MCF 10A (cell line): ENCODE measurements at regions not wholly inside any gene's neighbourhood (a gene's known extent, or its start where the extent isn't known, plus 50 kb on each side); places are given as distances from the start of the nearest gene placed in this dataset.

Source experiments
- BruUV-seq: library from RNA; stranded (reverse); fragments of 400-500 nt; replicated peaks from 2 replicates; lab custom pipeline; 2021; lab: Mats Ljungman, UMichigan
- CTCF ChIA-PET: fragments of 300-600 bp; sonication (Branson Sonifier 250); formaldehyde crosslinking; extraction: SDS; loops from one replicate; lab custom pipeline; 2021; ENCODE audit warnings: antibody characterized with exemption, inconsistent platforms; lab: Yijun Ruan, JAX
- POLR2A ChIA-PET: fragments of 300-600, 350-650 bp; sonication (Branson Sonifier 250); formaldehyde crosslinking; extraction: SDS; loops from one replicate; lab custom pipeline; 2020; ENCODE audit warnings: antibody characterized with exemption, inconsistent platforms; lab: Yijun Ruan, JAX
- DNase-seq: peaks from one replicate; pipeline ENCODE4 v3.0.0-alpha.2; 2018; ENCODE audit not compliant: unreplicated experiment
- H3K27ac Mint-ChIP-seq: one replicate; pipeline ENCODE4 v1.8.0; 2022; ENCODE audit warnings: mild to moderate bottlenecking, low read depth, mixed read lengths; ENCODE audit not compliant: unreplicated experiment
- H3K27me3 Mint-ChIP-seq: one replicate; pipeline ENCODE4 v1.8.0; 2022; ENCODE audit warnings: mixed read lengths; ENCODE audit not compliant: insufficient read depth, unreplicated experiment
- H3K36me3 Mint-ChIP-seq: one replicate; pipeline ENCODE4 v1.8.0; 2022; ENCODE audit warnings: mild to moderate bottlenecking, moderate library complexity, mixed read lengths; ENCODE audit not compliant: insufficient read depth, unreplicated experiment
- H3K4me1 Mint-ChIP-seq: one replicate; pipeline ENCODE4 v1.8.0; 2022; ENCODE audit warnings: mixed read lengths; ENCODE audit not compliant: insufficient read depth, unreplicated experiment
- H3K4me3 Mint-ChIP-seq: one replicate; pipeline ENCODE4 v1.8.0; 2022; ENCODE audit warnings: mild to moderate bottlenecking, moderate library complexity, mixed read lengths; ENCODE audit not compliant: unreplicated experiment
- H3K9me3 Mint-ChIP-seq: one replicate; pipeline ENCODE4 v1.8.0; 2022; ENCODE audit warnings: mixed read lengths; ENCODE audit not compliant: unreplicated experiment
- intact Hi-C: fragments of 100-400 bp; cut with micrococcal nuclease; formaldehyde crosslinking; loops from 2 replicates; pipeline ENCODE4 v1.14.1; 2022
- TF ChIP-seq, protein P1 (sequence below): fragments of 200-600 bp; IDR thresholded peaks from one replicate; pipeline ENCODE4 v1.8.0; 2022; ENCODE audit warnings: antibody characterized with exemption, mild to moderate bottlenecking; ENCODE audit not compliant: unreplicated experiment

DNA sequence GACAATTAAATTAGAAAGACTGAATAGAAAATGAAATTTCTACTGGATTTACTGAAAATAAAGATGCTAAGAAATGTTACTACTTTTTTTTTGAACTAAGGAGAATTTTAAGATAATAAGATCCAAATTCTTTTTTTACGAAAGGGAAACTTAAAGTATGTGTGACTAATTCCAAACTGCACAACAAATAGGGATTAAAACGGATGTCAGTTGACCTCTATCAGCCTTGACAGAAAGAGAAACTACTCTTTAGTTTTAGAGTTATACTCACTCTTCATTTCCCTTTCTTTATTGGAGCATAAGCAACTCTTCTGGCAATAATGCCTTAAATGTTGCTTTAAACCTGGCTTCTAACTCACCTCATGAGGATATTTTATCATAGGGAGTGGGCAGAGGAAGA, 273.8 kb downstream of the SLITRK6 start:
- H3K9me3 Mint-ChIP-seq, result no peaks in the 10 kb centered on the region
- H3K27me3 Mint-ChIP-seq, result no peaks in the 10 kb centered on the region
- no peaks in the 10 kb centered on the region for H3K36me3 Mint-ChIP-seq
- no TSS peak for BruUV-seq
- no peak for DNase-seq
- ChIA-PET POLR2A (no interaction called here), CTCF (no interaction called here)
- peaks cover 10% of the 10 kb centered on the region for H3K4me1 Mint-ChIP-seq
- TF ChIP-seq, protein P1, sequence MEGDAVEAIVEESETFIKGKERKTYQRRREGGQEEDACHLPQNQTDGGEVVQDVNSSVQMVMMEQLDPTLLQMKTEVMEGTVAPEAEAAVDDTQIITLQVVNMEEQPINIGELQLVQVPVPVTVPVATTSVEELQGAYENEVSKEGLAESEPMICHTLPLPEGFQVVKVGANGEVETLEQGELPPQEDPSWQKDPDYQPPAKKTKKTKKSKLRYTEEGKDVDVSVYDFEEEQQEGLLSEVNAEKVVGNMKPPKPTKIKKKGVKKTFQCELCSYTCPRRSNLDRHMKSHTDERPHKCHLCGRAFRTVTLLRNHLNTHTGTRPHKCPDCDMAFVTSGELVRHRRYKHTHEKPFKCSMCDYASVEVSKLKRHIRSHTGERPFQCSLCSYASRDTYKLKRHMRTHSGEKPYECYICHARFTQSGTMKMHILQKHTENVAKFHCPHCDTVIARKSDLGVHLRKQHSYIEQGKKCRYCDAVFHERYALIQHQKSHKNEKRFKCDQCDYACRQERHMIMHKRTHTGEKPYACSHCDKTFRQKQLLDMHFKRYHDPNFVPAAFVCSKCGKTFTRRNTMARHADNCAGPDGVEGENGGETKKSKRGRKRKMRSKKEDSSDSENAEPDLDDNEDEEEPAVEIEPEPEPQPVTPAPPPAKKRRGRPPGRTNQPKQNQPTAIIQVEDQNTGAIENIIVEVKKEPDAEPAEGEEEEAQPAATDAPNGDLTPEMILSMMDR, result no peak
- no peak overlapping the region for H3K4me3 Mint-ChIP-seq
- intact Hi-C loops, result no loop called here
- H3K27ac Mint-ChIP-seq, result no peak overlapping the region

DNA sequence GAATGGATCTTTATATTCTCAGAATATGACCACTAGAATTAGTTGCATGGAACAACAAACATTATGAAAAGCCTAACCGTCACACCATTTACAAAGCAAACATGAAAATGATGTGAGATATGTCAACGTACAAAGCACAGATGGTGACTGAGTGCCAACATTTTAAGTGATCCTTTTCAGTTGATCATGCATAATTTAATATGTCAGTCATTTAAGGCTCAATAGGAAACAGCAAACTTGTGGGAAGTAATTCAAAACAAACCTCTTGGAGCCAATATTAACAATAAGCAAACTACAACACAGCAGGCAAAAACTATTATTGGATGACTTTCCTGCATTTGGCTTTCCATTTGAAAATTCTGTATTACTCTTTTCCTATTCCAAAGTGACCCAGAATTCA, 277.6 kb downstream of the SLITRK6 start:
- POLR2A ChIA-PET, result no interaction called here
- no peaks in the 10 kb centered on the region for H3K27me3 Mint-ChIP-seq
- H3K36me3 Mint-ChIP-seq, result no peaks in the 10 kb centered on the region
- TF ChIP-seq, protein P1, result no peak
- H3K4me3 Mint-ChIP-seq, result no peak overlapping the region
- H3K9me3 Mint-ChIP-seq, result peaks cover 5% of the 10 kb centered on the region
- BruUV-seq, result no TSS peak
- CTCF ChIA-PET, result no interaction called here
- no peak overlapping the region for H3K27ac Mint-ChIP-seq
- DNase-seq, result no peak
- H3K4me1 Mint-ChIP-seq, result peaks cover 10% of the 10 kb centered on the region
- intact Hi-C loops, result no loop called here

DNA sequence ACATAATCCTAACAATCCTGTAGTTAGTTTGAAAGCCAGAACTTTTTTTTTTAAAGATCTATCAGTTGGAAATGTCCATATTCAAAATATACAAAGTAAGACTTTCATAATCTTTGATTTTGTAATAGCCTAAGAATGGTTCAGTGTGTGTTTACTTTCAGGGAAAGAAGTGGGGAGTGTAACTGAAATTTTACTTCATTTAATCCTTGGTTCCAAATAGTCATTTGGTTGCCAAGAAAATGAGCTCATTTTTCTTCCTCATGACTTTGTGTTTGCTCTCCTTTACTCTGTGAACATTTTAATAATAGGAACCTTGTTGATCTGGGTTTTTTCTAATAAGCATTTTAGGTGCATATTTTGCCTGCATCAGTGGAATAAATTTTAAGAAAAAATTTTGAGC, 278.8 kb downstream of the SLITRK6 start:
- DNase-seq, result peak; percentile 53
- peaks cover 10% of the 10 kb centered on the region for H3K4me1 Mint-ChIP-seq
- POLR2A ChIA-PET, result interaction anchor here (1.1 kb wide), 1 partner anchor 11 kb away, joined by 4 read pairs; no protein-coding TSS in a partner anchor
- no peaks in the 10 kb centered on the region for H3K27me3 Mint-ChIP-seq
- CTCF ChIA-PET, result interaction anchor here (1.0 kb wide), 2 partner anchors 11 to 15 kb away, joined by 3 read pairs; no protein-coding TSS in a partner anchor
- BruUV-seq, result no TSS peak
- TF ChIP-seq, protein P1, result no peak
- H3K36me3 Mint-ChIP-seq, result no peaks in the 10 kb centered on the region
- peak overlapping the region; percentile 46 for H3K27ac Mint-ChIP-seq
- no peak overlapping the region for H3K4me3 Mint-ChIP-seq
- H3K9me3 Mint-ChIP-seq, result peaks cover 5% of the 10 kb centered on the region
- intact Hi-C loops, result no loop called here

DNA sequence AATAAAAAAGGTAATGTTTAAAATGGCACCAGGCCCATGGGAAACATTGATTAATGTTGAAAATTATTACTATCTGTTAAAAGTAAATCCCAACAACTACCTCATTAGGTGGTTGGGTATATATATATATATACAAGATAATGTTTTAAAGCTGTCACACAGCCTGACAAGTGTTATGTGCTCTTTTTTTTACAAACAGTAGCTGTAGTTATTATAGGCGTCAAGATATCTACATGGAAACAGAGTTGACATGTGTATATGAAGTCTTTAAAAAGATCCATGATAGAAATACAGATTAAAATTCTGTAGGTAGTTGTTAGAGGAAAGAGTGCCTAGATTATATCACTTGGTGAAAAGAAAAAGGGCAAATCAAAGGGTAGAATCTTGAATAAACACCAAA, 279.9 kb downstream of the SLITRK6 start:
- no peak for DNase-seq
- intact Hi-C loops, result no loop called here
- H3K9me3 Mint-ChIP-seq, result peaks cover 5% of the 10 kb centered on the region
- no peak overlapping the region for H3K4me3 Mint-ChIP-seq
- CTCF ChIA-PET, result no interaction called here
- H3K27ac Mint-ChIP-seq, result no peak overlapping the region
- BruUV-seq, result no TSS peak
- H3K27me3 Mint-ChIP-seq, result no peaks in the 10 kb centered on the region
- H3K4me1 Mint-ChIP-seq, result peaks cover 10% of the 10 kb centered on the region
- POLR2A ChIA-PET, result no interaction called here
- no peaks in the 10 kb centered on the region for H3K36me3 Mint-ChIP-seq
- TF ChIP-seq, protein P1, result no peak
